Right cardiac atrium (tissue), 5 donors: ENCODE measurements at regions not wholly inside any gene's neighbourhood (a gene's known extent, or its start where the extent isn't known, plus 50 kb on each side); places are given as distances from the start of the nearest gene placed in this dataset.

Experiments used
- ATAC-seq, 2 donors: fragments of 200-7000 bp; cut with Tn5 transposase; one replicate each; pipeline versions ENCODE4 v1.8.0 to v1.9.1; 2020; ENCODE audit warnings: moderate library complexity in 2 of 2, mild to moderate bottlenecking in 1 of 2
- DNase-seq, 3 donors: peaks; one replicate each; pipeline ENCODE4 v3.0.0-alpha.2; 2020
- H3K27ac ChIP-seq: one replicate; pipeline ENCODE4 v1.5.1; 2013; ENCODE audit warnings: mild to moderate bottlenecking, low read length, control low read depth, moderate library complexity
- H3K27me3 ChIP-seq: one replicate; pipeline ENCODE4 v1.6.1; 2013; ENCODE audit not compliant: control insufficient read depth, insufficient read depth
- H3K4me1 ChIP-seq: one replicate; pipeline ENCODE4 v1.6.1; 2013; ENCODE audit warnings: low read length; ENCODE audit not compliant: control insufficient read depth, insufficient read depth
- H3K4me3 ChIP-seq: one replicate; pipeline ENCODE4 v1.5.1; 2013; ENCODE audit warnings: low read length, control low read depth
- H3K9me3 ChIP-seq: one replicate; pipeline ENCODE4 v1.6.1; 2013; ENCODE audit warnings: low read length; ENCODE audit not compliant: control insufficient read depth
- WGBS: extraction: QIAGEN DNeasy Blood & Tissue Kit; methylation state at CpG from one replicate; pipeline ENCODE4 v1.1.7; 2013; 5-methylcytosine and 5-hydroxymethylcytosine counted together
- intact Hi-C, 4 donors: fragments of 100-400 bp; cut with DNase I; formaldehyde crosslinking; loops; one replicate each; pipeline versions ENCODE4 v1.11.0 to v1.14.0; 2022 to 2023
- donor health status: healthy with polysubstance abuse.
- donor health status: DM: no; HTN: yes; CAD: no.
- donor health status: DM: no; HTN: no; CAD: no.
- donor health status: DM: no; HTN: yes; CAD: no; lungs with severe emphysema.
- donor health status: DM: yes; HTN: yes; CAD: no.

GRCh38 chr7:24034251-24034650, 249.7 kb upstream of the NPY start:
- H3K9me3 ChIP-seq = no peaks in the 10 kb centered on the region
- H3K4me3 ChIP-seq = no peak overlapping the region
- WGBS = 73% methylated on average over 1 of the region's 1 CpG

GRCh38 chr7:24035366-24036032, 248.5 kb upstream of the NPY start:
- WGBS = 81% methylated on average over 5 of the region's 5 CpGs

More at GRCh38 chr7:24034251-24034650, 249.7 kb upstream of the NPY start:
- ATAC-seq (no peak), DNase-seq (no peak)
- Histone ChIP-seq H3K4me1 (no peaks in the 10 kb centered on the region), H3K27ac (no peak overlapping the region), H3K27me3 (no peaks in the 10 kb centered on the region)
- intact Hi-C loops = no loop called here

GRCh38 chr7:24036033-24036412, 248.0 kb upstream of the NPY start:
- intact Hi-C loops = no loop called here
- DNase-seq = no peak
- no peak for ATAC-seq
- Histone ChIP-seq H3K27me3 (no peaks in the 10 kb centered on the region), H3K27ac (no peak overlapping the region), H3K9me3 (no peaks in the 10 kb centered on the region), H3K4me3 (no peak overlapping the region), H3K4me1 (no peaks in the 10 kb centered on the region)
- 78% methylated on average over 2 of the region's 2 CpGs for WGBS

More at GRCh38 chr7:24035366-24036032, 248.5 kb upstream of the NPY start:
- intact Hi-C loops = no loop called here
- Histone ChIP-seq H3K27ac (no peak overlapping the region), H3K9me3 (no peaks in the 10 kb centered on the region), H3K4me3 (no peak overlapping the region), H3K4me1 (no peaks in the 10 kb centered on the region), H3K27me3 (no peaks in the 10 kb centered on the region)
- no peak for ATAC-seq
- no peak for DNase-seq

- WGBS = 61% methylated on average over 5 of the region's 5 CpGs
- Histone ChIP-seq H3K4me1 (no peaks in the 10 kb centered on the region), H3K27ac (no peak overlapping the region), H3K27me3 (no peaks in the 10 kb centered on the region), H3K4me3 (no peak overlapping the region), H3K9me3 (no peaks in the 10 kb centered on the region)
- intact Hi-C loops = no loop called here
- DNase-seq (no peak), ATAC-seq (no peak)
Measured at GRCh38 chr7:24038993-24039392, 245.0 kb upstream of the NPY start.

GRCh38 chr7:24039991-24040624, 243.9 kb upstream of the NPY start:
- no peak for DNase-seq
- intact Hi-C loops = no loop called here
- H3K27me3 ChIP-seq = no peaks in the 10 kb centered on the region

GRCh38 chr7:24042028-24042427, 242.0 kb upstream of the NPY start:
- no peaks in the 10 kb centered on the region for H3K9me3 ChIP-seq
- WGBS = 80% methylated on average over 5 of the region's 5 CpGs
- H3K27ac ChIP-seq = no peak overlapping the region
- no peaks in the 10 kb centered on the region for H3K27me3 ChIP-seq
- DNase-seq (no peak), ATAC-seq (no peak)
- intact Hi-C loops = no loop called here
- no peak overlapping the region for H3K4me3 ChIP-seq
- H3K4me1 ChIP-seq = no peaks in the 10 kb centered on the region

More at GRCh38 chr7:24039991-24040624, 243.9 kb upstream of the NPY start:
- Histone ChIP-seq H3K9me3 (no peaks in the 10 kb centered on the region), H3K27ac (no peak overlapping the region), H3K4me1 (no peaks in the 10 kb centered on the region), H3K4me3 (no peak overlapping the region)
- WGBS = 60% methylated on average over 6 of the region's 6 CpGs
- no peak for ATAC-seq

GRCh38 chr7:24049296-24049695, 234.7 kb upstream of the NPY start:
- ATAC-seq = no peak
- H3K9me3 ChIP-seq = no peaks in the 10 kb centered on the region
- H3K27ac ChIP-seq = no peak overlapping the region
- DNase-seq = no peak
- no peaks in the 10 kb centered on the region for H3K27me3 ChIP-seq
- no peak overlapping the region for H3K4me3 ChIP-seq
- 62% methylated on average over 2 of the region's 2 CpGs for WGBS
- no peaks in the 10 kb centered on the region for H3K4me1 ChIP-seq
- intact Hi-C loops = no loop called here

GRCh38 chr7:24050991-24051560, 232.9 kb upstream of the NPY start:
- no peak overlapping the region for H3K27ac ChIP-seq
- no peaks in the 10 kb centered on the region for H3K4me1 ChIP-seq
- ATAC-seq = no peak
- WGBS = 53% methylated on average over 7 of the region's 7 CpGs
- no peak for DNase-seq
- intact Hi-C loops = no loop called here
- no peaks in the 10 kb centered on the region for H3K9me3 ChIP-seq
- no peak overlapping the region for H3K4me3 ChIP-seq
- H3K27me3 ChIP-seq = no peaks in the 10 kb centered on the region

- no peak for DNase-seq
- H3K27ac ChIP-seq = no peak overlapping the region
- H3K9me3 ChIP-seq = no peaks in the 10 kb centered on the region
- 87% methylated on average over 5 of the region's 5 CpGs for WGBS
- no peak overlapping the region for H3K4me3 ChIP-seq
- intact Hi-C loops = no loop called here
- no peaks in the 10 kb centered on the region for H3K4me1 ChIP-seq
- ATAC-seq = no peak
- H3K27me3 ChIP-seq = no peaks in the 10 kb centered on the region
Measured at GRCh38 chr7:24051651-24052050, 232.3 kb upstream of the NPY start.

GRCh38 chr7:24052572-24053260, 231.3 kb upstream of the NPY start:
- Histone ChIP-seq H3K4me1 (no peaks in the 10 kb centered on the region), H3K9me3 (no peaks in the 10 kb centered on the region), H3K27me3 (no peaks in the 10 kb centered on the region), H3K4me3 (no peak overlapping the region), H3K27ac (no peak overlapping the region)
- DNase-seq (no peak), ATAC-seq (no peak)
- WGBS = 65% methylated on average over 6 of the region's 6 CpGs
- intact Hi-C loops = no loop called here

GRCh38 chr7:24054236-24054635, 229.8 kb upstream of the NPY start:
- WGBS = 49% methylated on average over 2 of the region's 2 CpGs
- H3K4me1 ChIP-seq = no peaks in the 10 kb centered on the region
- ATAC-seq (no peak), DNase-seq (no peak)
- no peak overlapping the region for H3K4me3 ChIP-seq
- H3K27ac ChIP-seq = no peak overlapping the region
- H3K9me3 ChIP-seq = no peaks in the 10 kb centered on the region
- intact Hi-C loops = no loop called here
- H3K27me3 ChIP-seq = no peaks in the 10 kb centered on the region
